TTC549 (cell line): ENCODE measurements at regions not wholly inside any gene's neighbourhood (a gene's known extent, or its start where the extent isn't known, plus 50 kb on each side); places are given as distances from the start of the nearest gene placed in this dataset.

Experiments used
- FAIRE-seq: peaks from 2 replicates; lab custom pipeline; 2012; peaks lifted over from hg19 to GRCh38; lab: Jason Lieb, UNC

GRCh38 chr10:123496996-123497660, 169.0 kb upstream of the GPR26 start:
- FAIRE-seq: no peak

- no peak for FAIRE-seq
These were observed 166.0 kb upstream of the GPR26 start for GRCh38 chr10:123500110-123500509.

- no peak for FAIRE-seq
These were observed 165.0 kb upstream of the GPR26 start for GRCh38 chr10:123501148-123501547.

GRCh38 chr10:123502983-123503382, 163.2 kb upstream of the GPR26 start:
- no peak for FAIRE-seq

GRCh38 chr10:123506455-123506854, 159.7 kb upstream of the GPR26 start:
- no peak for FAIRE-seq

GRCh38 chr10:123507298-123507697, 158.9 kb upstream of the GPR26 start:
- FAIRE-seq: no peak

GRCh38 chr10:123509338-123509737, 156.8 kb upstream of the GPR26 start:
- FAIRE-seq: no peak

GRCh38 chr10:123512901-123513775, 153.0 kb upstream of the GPR26 start:
- FAIRE-seq: no peak

GRCh38 chr10:123513870-123514269, 152.3 kb upstream of the GPR26 start:
- FAIRE-seq: no peak

GRCh38 chr10:123514996-123515395, 151.2 kb upstream of the GPR26 start:
- FAIRE-seq: no peak

- no peak for FAIRE-seq
These were observed 150.5 kb upstream of the GPR26 start for GRCh38 chr10:123515661-123516060.

- FAIRE-seq: no peak
These were observed 149.9 kb upstream of the GPR26 start for GRCh38 chr10:123516291-123516690.

GRCh38 chr10:123517426-123517825, 148.7 kb upstream of the GPR26 start:
- FAIRE-seq: no peak

GRCh38 chr10:123517901-123518300, 148.3 kb upstream of the GPR26 start:
- no peak for FAIRE-seq

GRCh38 chr10:123518765-123519164, 147.4 kb upstream of the GPR26 start:
- no peak for FAIRE-seq

- no peak for FAIRE-seq
These were observed 146.3 kb upstream of the GPR26 start for GRCh38 chr10:123519861-123520260.

- no peak for FAIRE-seq
These were observed 145.1 kb upstream of the GPR26 start for GRCh38 chr10:123521076-123521475.

GRCh38 chr10:123521556-123521955, 144.6 kb upstream of the GPR26 start:
- FAIRE-seq: no peak

GRCh38 chr10:123522702-123523312, 143.3 kb upstream of the GPR26 start:
- FAIRE-seq: no peak

GRCh38 chr10:123523833-123524232, 142.3 kb upstream of the GPR26 start:
- no peak for FAIRE-seq

GRCh38 chr10:123526356-123527064, 139.6 kb upstream of the GPR26 start:
- no peak for FAIRE-seq

- FAIRE-seq: no peak
These were observed 139.0 kb upstream of the GPR26 start for GRCh38 chr10:123527151-123527550.
